GM20000 (cell line): ENCODE measurements at regions not wholly inside any gene's neighbourhood (a gene's known extent, or its start where the extent isn't known, plus 50 kb on each side); places are given as distances from the start of the nearest gene placed in this dataset.

Source experiments
- DNase-seq: peaks from one replicate; pipeline ENCODE4 v3.0.0; 2012; ENCODE audit warnings: low spot score
- TF ChIP-seq, protein P1 (sequence below): IDR thresholded peaks from 2 replicates; pipeline ENCODE4 v1.5.1; 2012; ENCODE audit warnings: mild to moderate bottlenecking, control low read depth; ENCODE audit errors: extremely low read depth, missing control alignments

DNA sequence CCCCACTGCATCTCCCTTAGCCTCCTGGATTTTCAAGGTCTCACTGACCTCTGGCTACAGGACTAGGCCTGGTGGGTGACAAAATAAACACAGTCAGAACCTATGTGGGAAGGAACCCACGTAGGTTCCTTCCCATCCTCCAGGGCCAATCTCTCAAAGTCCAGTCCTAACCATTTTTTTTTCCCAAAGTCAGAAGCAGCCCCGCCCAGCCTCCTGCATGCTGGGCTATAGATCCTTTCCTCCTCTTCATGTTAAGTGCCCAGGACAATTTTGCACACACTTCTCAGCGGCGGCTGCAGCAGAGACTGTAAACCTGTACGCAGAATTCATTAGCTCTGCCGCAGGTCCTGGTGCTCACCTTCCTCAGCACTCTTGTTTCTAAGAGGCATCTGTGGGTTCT lies 285.8 kb downstream of the NPIPA8 start:
- TF ChIP-seq, protein P1, sequence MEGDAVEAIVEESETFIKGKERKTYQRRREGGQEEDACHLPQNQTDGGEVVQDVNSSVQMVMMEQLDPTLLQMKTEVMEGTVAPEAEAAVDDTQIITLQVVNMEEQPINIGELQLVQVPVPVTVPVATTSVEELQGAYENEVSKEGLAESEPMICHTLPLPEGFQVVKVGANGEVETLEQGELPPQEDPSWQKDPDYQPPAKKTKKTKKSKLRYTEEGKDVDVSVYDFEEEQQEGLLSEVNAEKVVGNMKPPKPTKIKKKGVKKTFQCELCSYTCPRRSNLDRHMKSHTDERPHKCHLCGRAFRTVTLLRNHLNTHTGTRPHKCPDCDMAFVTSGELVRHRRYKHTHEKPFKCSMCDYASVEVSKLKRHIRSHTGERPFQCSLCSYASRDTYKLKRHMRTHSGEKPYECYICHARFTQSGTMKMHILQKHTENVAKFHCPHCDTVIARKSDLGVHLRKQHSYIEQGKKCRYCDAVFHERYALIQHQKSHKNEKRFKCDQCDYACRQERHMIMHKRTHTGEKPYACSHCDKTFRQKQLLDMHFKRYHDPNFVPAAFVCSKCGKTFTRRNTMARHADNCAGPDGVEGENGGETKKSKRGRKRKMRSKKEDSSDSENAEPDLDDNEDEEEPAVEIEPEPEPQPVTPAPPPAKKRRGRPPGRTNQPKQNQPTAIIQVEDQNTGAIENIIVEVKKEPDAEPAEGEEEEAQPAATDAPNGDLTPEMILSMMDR = no peak
- no peak for DNase-seq

DNA sequence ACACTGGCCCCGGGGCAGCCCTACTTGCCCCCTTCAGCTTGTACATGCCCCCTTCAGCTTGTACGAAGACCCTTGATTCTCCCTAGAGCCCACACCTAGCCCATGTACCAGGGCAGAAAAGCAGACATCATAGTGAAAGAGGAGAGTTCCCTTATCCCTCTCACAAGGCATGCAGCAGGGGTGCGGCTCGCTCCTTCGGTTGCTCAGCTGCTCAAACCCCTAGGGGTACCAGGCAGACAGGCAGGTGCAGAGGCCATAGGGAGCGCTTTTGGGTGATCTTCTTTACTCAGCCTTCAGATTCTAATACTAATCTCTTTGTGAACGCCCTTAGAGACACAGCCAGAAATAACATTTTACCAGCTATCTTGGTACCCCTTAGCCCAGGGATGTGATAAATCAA lies 286.3 kb downstream of the NPIPA8 start:
- TF ChIP-seq, protein P1 = no peak

DNA sequence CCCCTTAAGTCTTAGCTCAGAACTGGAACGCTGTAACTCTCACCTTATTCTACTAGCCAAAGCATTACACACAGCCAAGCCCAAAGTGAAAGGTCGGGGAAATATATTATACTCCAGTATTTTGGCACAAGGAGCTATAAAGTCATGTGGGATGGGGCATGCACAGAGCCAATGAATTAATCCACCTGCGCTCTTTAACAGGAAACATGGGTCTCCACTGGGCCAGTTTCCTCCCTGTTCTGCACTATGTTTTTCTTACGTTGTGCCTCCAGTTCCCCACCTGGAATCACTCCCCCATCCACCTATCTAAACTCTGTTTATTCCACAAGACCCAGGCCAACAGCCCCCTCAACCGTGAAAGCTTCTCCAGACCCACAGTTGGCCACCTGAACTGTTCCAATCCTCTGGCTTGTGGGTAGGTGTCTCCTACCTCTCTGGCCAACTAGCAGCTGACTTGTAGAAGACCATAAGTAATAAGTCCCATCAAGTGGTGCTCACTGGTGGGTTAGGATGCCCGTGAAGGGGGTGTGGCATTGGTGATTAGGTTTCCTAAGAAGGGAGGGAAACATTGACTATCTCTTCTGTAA lies 286.9 kb downstream of the NPIPA8 start:
- TF ChIP-seq, protein P1 = no peak
- DNase-seq = no peak

More for the DNA sequence above, 286.3 kb downstream of the NPIPA8 start:
- DNase-seq = no peak

DNA sequence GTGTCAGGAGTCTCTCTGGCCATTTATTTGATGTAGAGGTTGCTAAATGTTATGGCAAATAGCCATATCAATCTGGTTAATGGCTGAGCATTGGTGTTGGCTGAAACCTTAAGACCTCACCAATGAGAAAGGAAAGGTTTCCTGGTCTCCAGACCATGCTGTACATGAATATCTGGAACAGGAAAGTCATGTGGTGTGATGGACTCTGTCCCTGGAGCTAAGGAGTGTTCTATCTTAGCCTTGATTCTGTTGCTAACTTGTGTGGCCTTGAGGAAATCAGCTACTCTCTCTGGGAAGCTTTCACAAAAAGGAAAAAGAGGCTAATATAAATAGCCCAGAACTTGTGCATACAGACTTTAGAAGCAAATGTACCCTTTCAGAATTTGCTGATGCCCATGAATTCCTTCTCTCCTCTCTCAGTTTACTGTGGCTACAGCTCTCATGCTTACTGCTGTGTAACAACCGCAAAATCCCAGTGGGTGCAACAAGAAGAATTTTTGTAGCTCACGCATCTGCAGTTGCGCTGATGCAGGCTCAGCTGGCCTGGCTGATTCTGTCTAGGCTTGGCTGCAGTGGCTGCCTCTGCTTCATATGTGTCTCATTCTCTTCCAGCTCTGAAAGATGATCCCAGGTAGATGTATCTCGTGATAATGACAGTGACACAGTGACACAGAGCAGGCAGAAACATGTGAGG lies 287.5 kb downstream of the NPIPA8 start:
- no peak for DNase-seq
- TF ChIP-seq, protein P1 = no peak

DNA sequence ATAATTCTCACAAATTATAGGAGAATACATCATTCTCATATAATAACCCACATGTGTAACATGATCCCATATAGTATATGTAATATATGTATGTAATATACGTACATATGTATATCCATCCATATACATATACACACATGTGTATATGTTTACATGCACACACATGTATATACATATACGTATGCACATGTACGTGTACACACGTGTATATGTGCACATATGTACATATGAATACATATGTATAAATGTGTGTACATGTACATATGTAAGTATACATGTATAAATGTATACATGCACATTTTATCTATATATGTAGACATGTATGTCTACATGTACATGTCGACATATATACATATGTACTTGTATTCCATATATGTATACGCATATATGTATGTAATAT lies 288.8 kb downstream of the NPIPA8 start:
- no peak for DNase-seq
- TF ChIP-seq, protein P1 = no peak

DNA sequence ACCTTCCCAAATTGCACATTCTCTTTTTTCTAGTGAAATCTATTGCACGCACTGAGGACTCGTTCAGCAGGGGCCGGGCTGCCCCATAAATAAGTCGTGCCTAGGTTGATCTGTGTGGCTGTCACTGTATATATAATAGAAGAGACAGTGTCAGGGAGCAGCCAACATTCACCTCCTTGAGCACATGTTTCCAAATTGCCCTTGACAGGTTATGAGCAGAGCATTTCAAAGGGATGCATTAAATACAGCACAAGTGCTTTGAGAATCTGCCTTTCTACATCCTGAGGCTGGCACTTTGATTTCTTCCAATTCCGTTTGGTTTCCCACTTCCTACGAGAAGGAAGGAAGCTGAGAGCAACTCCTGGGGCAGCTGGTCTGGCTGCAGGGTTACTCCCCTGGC lies 291.2 kb downstream of the NPIPA8 start:
- no peak for DNase-seq
- TF ChIP-seq, protein P1 = no peak
